Keratinocyte (primary cell): ENCODE measurements at regions not wholly inside any gene's neighbourhood (a gene's known extent, or its start where the extent isn't known, plus 50 kb on each side); places are given as distances from the start of the nearest gene placed in this dataset.

Experiments
- DNase-seq: peaks from one replicate; pipeline ENCODE4 v3.0.0-alpha.2; 2011; ENCODE audit warnings: low read depth, missing footprints, low spot score
- FAIRE-seq: peaks from 2 replicates; lab custom pipeline; 2011; peaks lifted over from hg19 to GRCh38; lab: Jason Lieb, UNC
- H2AFZ ChIP-seq: 2 replicates; pipeline ENCODE4 v1.6.0; 2012; ENCODE audit warnings: low read length, control low read depth, inconsistent platforms; ENCODE audit not compliant: control insufficient read depth
- H3K27ac ChIP-seq: 2 replicates; pipeline ENCODE4 v1.5.1; 2011; ENCODE audit warnings: low read length; ENCODE audit not compliant: control insufficient read depth, insufficient read depth
- H3K27me3 ChIP-seq: 3 replicates; pipeline ENCODE4 v1.6.0; 2011; ENCODE audit warnings: low read length; ENCODE audit not compliant: control insufficient read depth, insufficient read depth; ENCODE audit errors: extremely low read depth
- H3K36me3 ChIP-seq, 2 experiments: 2 replicates in 1 of 2; 3 replicates in 1 of 2; pipeline ENCODE4 v1.5.1; 2011; ENCODE audit warnings: low read length in 2 of 2, mild to moderate bottlenecking in 1 of 2; ENCODE audit not compliant: control insufficient read depth in 2 of 2, insufficient read depth in 2 of 2; ENCODE audit errors: extremely low read depth in 1 of 2
- H3K4me1 ChIP-seq: 3 replicates; pipeline ENCODE4 v1.5.1; 2011; ENCODE audit warnings: low read length; ENCODE audit not compliant: control insufficient read depth, insufficient read depth; ENCODE audit errors: extremely low read depth
- H3K4me2 ChIP-seq: 3 replicates; pipeline ENCODE4 v1.6.0; 2011; ENCODE audit warnings: low read depth, low read length; ENCODE audit not compliant: control insufficient read depth, insufficient read depth; ENCODE audit errors: extremely low read depth
- H3K4me3 ChIP-seq, 3 experiments: fragments of 200-600 bp in 1 of 3; sonication (generic) in 1 of 3; 2 replicates in 2 of 3; 3 replicates in 1 of 3; pipeline ENCODE4 v1.5.1; 2011 to 2016; ENCODE audit warnings: low read length in 3 of 3, mild to moderate bottlenecking in 3 of 3, control low read depth in 2 of 3, inconsistent platforms in 1 of 3, low read depth in 1 of 3, mixed read lengths in 1 of 3, mixed run types in 1 of 3, moderate library complexity in 1 of 3; ENCODE audit not compliant: control insufficient read depth in 2 of 3, insufficient read depth in 2 of 3; ENCODE audit errors: extremely low read depth in 1 of 3
- H3K79me2 ChIP-seq: 2 replicates; pipeline ENCODE4 v1.6.0; 2012; ENCODE audit warnings: low read length; ENCODE audit not compliant: control insufficient read depth, insufficient read depth
- H3K9ac ChIP-seq: 3 replicates; pipeline ENCODE4 v1.6.0; 2011; ENCODE audit warnings: low read length; ENCODE audit not compliant: control insufficient read depth, insufficient read depth; ENCODE audit errors: extremely low read depth
- H3K9me1 ChIP-seq: 3 replicates; pipeline ENCODE4 v1.6.0; 2011; ENCODE audit warnings: low read length; ENCODE audit not compliant: control insufficient read depth, insufficient read depth; ENCODE audit errors: extremely low read depth
- H3K9me3 ChIP-seq: 2 replicates; pipeline ENCODE4 v1.5.1; 2012; ENCODE audit warnings: low read depth, low read length; ENCODE audit not compliant: control insufficient read depth
- H4K20me1 ChIP-seq: 3 replicates; pipeline ENCODE4 v1.6.0; 2011; ENCODE audit warnings: low read length; ENCODE audit not compliant: control insufficient read depth, insufficient read depth; ENCODE audit errors: extremely low read depth
- EZH2 ChIP-seq: IDR thresholded peaks from one replicate; pipeline ENCODE4 v1.6.1; 2012; ENCODE audit warnings: inconsistent platforms, mild to moderate bottlenecking, low read length, moderate library complexity
- dilution Hi-C: fragments of 300-500 bp; cut with MboI; formaldehyde crosslinking; loops from one replicate; pipeline ENCODE4 v1.7.0; 2020; ENCODE audit warnings: low sequenced_read_pairs; ENCODE audit not compliant: extremely low pct_ligation_motif_present
- TF ChIP-seq, protein P1 (sequence below), 3 experiments: IDR thresholded peaks in 1 of 3; conservative IDR thresholded peaks in 1 of 3; optimal IDR thresholded peaks in 1 of 3; 2 replicates in 2 of 3; 3 replicates in 1 of 3; pipeline versions ENCODE3 to v1.5.1; 2011; ENCODE audit warnings: low read length in 3 of 3, mild to moderate bottlenecking in 3 of 3, moderate library complexity in 2 of 3, control low read depth in 1 of 3, inconsistent platforms in 1 of 3; ENCODE audit not compliant: insufficient read depth in 2 of 3; ENCODE audit errors: extremely low read depth in 1 of 3

DNA sequence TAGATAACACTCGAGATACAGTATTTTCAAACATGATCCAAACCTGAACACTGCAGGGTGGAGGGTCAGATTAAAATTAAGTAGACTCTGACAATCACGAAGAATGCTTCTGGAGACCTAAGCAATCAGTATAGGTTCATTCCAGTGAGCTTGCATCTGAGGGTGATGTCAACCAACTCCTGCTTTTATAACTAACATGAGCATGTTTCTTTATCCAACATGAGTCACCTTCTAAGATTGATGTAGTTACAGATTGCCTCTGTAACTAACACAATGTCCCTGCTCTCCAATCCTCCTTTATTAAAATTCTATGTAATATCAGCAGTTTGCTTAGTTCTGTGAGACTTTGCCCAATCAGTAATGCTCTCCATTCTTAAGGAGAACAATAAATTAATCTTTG lies 225.7 kb downstream of the ARL6IP6 start:
- Histone ChIP-seq H3K4me2 (no peak overlapping the region), H3K9ac (no peak overlapping the region), H3K27me3 (no peaks in the 10 kb centered on the region), H3K9me1 (no peaks in the 10 kb centered on the region), H2AFZ (no peak overlapping the region), H3K36me3 (no peaks in the 10 kb centered on the region), H3K4me3 (no peak overlapping the region), H3K79me2 (no peaks in the 10 kb centered on the region), H3K27ac (no peak overlapping the region), H4K20me1 (no peaks in the 10 kb centered on the region), H3K9me3 (no peaks in the 10 kb centered on the region), H3K4me1 (no peaks in the 10 kb centered on the region)
- dilution Hi-C loops = no loop called here
- TF ChIP-seq EZH2 = no peak
- TF ChIP-seq, protein P1, sequence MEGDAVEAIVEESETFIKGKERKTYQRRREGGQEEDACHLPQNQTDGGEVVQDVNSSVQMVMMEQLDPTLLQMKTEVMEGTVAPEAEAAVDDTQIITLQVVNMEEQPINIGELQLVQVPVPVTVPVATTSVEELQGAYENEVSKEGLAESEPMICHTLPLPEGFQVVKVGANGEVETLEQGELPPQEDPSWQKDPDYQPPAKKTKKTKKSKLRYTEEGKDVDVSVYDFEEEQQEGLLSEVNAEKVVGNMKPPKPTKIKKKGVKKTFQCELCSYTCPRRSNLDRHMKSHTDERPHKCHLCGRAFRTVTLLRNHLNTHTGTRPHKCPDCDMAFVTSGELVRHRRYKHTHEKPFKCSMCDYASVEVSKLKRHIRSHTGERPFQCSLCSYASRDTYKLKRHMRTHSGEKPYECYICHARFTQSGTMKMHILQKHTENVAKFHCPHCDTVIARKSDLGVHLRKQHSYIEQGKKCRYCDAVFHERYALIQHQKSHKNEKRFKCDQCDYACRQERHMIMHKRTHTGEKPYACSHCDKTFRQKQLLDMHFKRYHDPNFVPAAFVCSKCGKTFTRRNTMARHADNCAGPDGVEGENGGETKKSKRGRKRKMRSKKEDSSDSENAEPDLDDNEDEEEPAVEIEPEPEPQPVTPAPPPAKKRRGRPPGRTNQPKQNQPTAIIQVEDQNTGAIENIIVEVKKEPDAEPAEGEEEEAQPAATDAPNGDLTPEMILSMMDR (optimal IDR thresholded peaks at IDR 0.05 in 1 of 3, IDR thresholded peaks at IDR 0.05 in 1 of 3, conservative IDR thresholded peaks at IDR 0.05 in 1 of 3; ENCODE audit: extremely low read depth in 1 of 3, insufficient read depth in 2 of 3, low read length in 3 of 3) = no peak
- FAIRE-seq (no peak), DNase-seq (no peak)

GRCh38 chr2:152942940-152943440 lies 224.6 kb downstream of the ARL6IP6 start:
- Histone ChIP-seq H3K9ac (no peak overlapping the region), H3K4me2 (no peak overlapping the region), H3K36me3 (no peaks in the 10 kb centered on the region), H3K4me3 (no peak overlapping the region), H3K27me3 (no peaks in the 10 kb centered on the region), H2AFZ (no peak overlapping the region), H3K9me3 (no peaks in the 10 kb centered on the region), H3K9me1 (no peaks in the 10 kb centered on the region), H3K4me1 (no peaks in the 10 kb centered on the region), H4K20me1 (no peaks in the 10 kb centered on the region), H3K27ac (no peak overlapping the region), H3K79me2 (no peaks in the 10 kb centered on the region)
- TF ChIP-seq, protein P1 (optimal IDR thresholded peaks at IDR 0.05 in 1 of 3, IDR thresholded peaks at IDR 0.05 in 1 of 3, conservative IDR thresholded peaks at IDR 0.05 in 1 of 3; ENCODE audit: extremely low read depth in 1 of 3, insufficient read depth in 2 of 3, low read length in 3 of 3) = no peak
- DNase-seq (no peak), FAIRE-seq (no peak)
- dilution Hi-C loops = no loop called here
